Panc1 (cell line): ENCODE measurements at regions not wholly inside any gene's neighbourhood (a gene's known extent, or its start where the extent isn't known, plus 50 kb on each side); places are given as distances from the start of the nearest gene placed in this dataset.

Experiments
- ATAC-seq: fragments of 200-7000 bp; cut with Tn5 transposase; 2 replicates; pipeline ENCODE4 v1.9.1; 2020; ENCODE audit warnings: mild to moderate bottlenecking, moderate library complexity
- BruUV-seq: library from RNA; stranded (reverse); fragments of 400-500 nt; replicated peaks from 2 replicates; lab custom pipeline; 2021; lab: Mats Ljungman, UMichigan
- CTCF ChIA-PET: fragments of 300-600 bp; sonication (Branson Sonifier 250); formaldehyde crosslinking; loops from one replicate; lab custom pipeline; 2022; ENCODE audit warnings: antibody characterized with exemption; lab: Charles Lee
- POLR2A ChIA-PET: fragments of 300-600 bp; sonication (Branson Sonifier 250); formaldehyde crosslinking; loops from one replicate; lab custom pipeline; 2022; ENCODE audit warnings: antibody characterized with exemption; lab: Charles Lee
- DNase-seq: peaks from one replicate; pipeline ENCODE4 v3.0.0-alpha.2; 2010; ENCODE audit warnings: low read depth, low spot score
- H3K27ac ChIP-seq: 2 replicates; pipeline ENCODE4 v1.5.1; 2011; ENCODE audit warnings: mild to moderate bottlenecking, low read length, inconsistent platforms
- H3K27me3 ChIP-seq: fragments of 200-500 bp; sonication (Bioruptor generic); 2 replicates; pipeline ENCODE4 v1.6.0; 2014; ENCODE audit warnings: low read length, inconsistent platforms; ENCODE audit not compliant: control insufficient read depth, insufficient read depth
- H3K36me3 ChIP-seq: fragments of 200-500 bp; sonication (Bioruptor generic); 2 replicates; pipeline ENCODE4 v1.5.1; 2014; ENCODE audit warnings: inconsistent platforms, mild to moderate bottlenecking, low read length, moderate library complexity; ENCODE audit not compliant: control insufficient read depth, insufficient read depth
- H3K4me1 ChIP-seq: 2 replicates; pipeline ENCODE4 v1.5.1; 2011; ENCODE audit warnings: inconsistent platforms, mild to moderate bottlenecking, low read length, moderate library complexity; ENCODE audit not compliant: control insufficient read depth, insufficient read depth
- H3K4me3 ChIP-seq, 2 experiments: 2 replicates each; pipeline ENCODE4 v1.5.1; 2011 to 2012; ENCODE audit warnings: low read depth in 2 of 2, low read length in 2 of 2, mild to moderate bottlenecking in 2 of 2, inconsistent platforms in 1 of 2, moderate library complexity in 1 of 2
- H3K9me3 ChIP-seq: fragments of 200-500 bp; sonication (Bioruptor generic); 2 replicates; pipeline ENCODE4 v1.5.1; 2014; ENCODE audit warnings: low read depth, mild to moderate bottlenecking, inconsistent platforms, low read length, moderate library complexity; ENCODE audit not compliant: control insufficient read depth, insufficient read depth
- CTCF ChIP-seq: fragments of 450-650 bp; IDR thresholded peaks from 2 replicates; pipeline ENCODE4 v1.5.1; 2017; ENCODE audit warnings: mild to moderate bottlenecking
- POLR2AphosphoS5 ChIP-seq: IDR thresholded peaks from 2 replicates; pipeline ENCODE4 v1.6.1; 2012; ENCODE audit warnings: mild to moderate bottlenecking, low read depth, low read length, moderate library complexity
- REST ChIP-seq, 2 experiments: IDR thresholded peaks; 2 replicates each; pipeline ENCODE4 v1.6.1; 2011 to 2012; ENCODE audit warnings: low read depth in 2 of 2, control low read depth in 1 of 2, low read length in 1 of 2, mild to moderate bottlenecking in 1 of 2, moderate library complexity in 1 of 2; ENCODE audit not compliant: insufficient read depth in 1 of 2
- SIN3A ChIP-seq: IDR thresholded peaks from 2 replicates; pipeline ENCODE4 v1.6.1; 2012; ENCODE audit warnings: low read depth, mild to moderate bottlenecking, low read length, moderate library complexity, borderline replicate concordance; ENCODE audit not compliant: insufficient read depth
- TCF7L2 ChIP-seq: IDR thresholded peaks from 2 replicates; pipeline ENCODE4 v1.6.1; 2011; ENCODE audit warnings: mild to moderate bottlenecking, low read depth, low read length, inconsistent platforms
- in situ Hi-C: cut with HindIII; loops from 2 replicates; pipeline ENCODE4 v1.10.0; 2016; ENCODE audit warnings: low sequenced_read_pairs, low pct_unique_long_range_greater_than_20kb
- intact Hi-C: fragments of 100-400 bp; cut with micrococcal nuclease; formaldehyde crosslinking; loops from one replicate; pipeline ENCODE4 v1.10.0; 2022; ENCODE audit not compliant: unreplicated experiment

- intact Hi-C loops: loop anchor here (1.0 to 5.0 kb wide), 2 partner anchors 158 to 278 kb away; no protein-coding TSS in a partner anchor
- no peak for DNase-seq
- Histone ChIP-seq H3K4me1 (no peaks in the 10 kb centered on the region), H3K27ac (no peak overlapping the region), H3K4me3 (no peak overlapping the region), H3K36me3 (no peaks in the 10 kb centered on the region), H3K27me3 (peaks cover 6% of the 10 kb centered on the region), H3K9me3 (no peaks in the 10 kb centered on the region)
- ATAC-seq: no peak
- no peak for TF ChIP-seq CTCF
- no peak for TF ChIP-seq SIN3A
- no peak for TF ChIP-seq TCF7L2
- no peak for TF ChIP-seq REST (IDR thresholded peaks at IDR 0.05; ENCODE audit: insufficient read depth in 1 of 2, low read depth in 2 of 2, low read length in 1 of 2)
- TF ChIP-seq POLR2AphosphoS5: no peak
- in situ Hi-C loops: no loop called here
- CTCF ChIA-PET: interaction anchor here (0.8 kb wide), 1 partner anchor 157 kb away, joined by 4 read pairs; no protein-coding TSS in a partner anchor
- BruUV-seq: no TSS peak
- POLR2A ChIA-PET: interaction anchor here (0.7 kb wide), 1 partner anchor 464 kb away, joined by 3 read pairs; no protein-coding TSS in a partner anchor
These were observed 139.0 kb downstream of the PRDM13 start for GRCh38 chr6:99745651-99746050.

GRCh38 chr6:99746261-99746895 is 139.7 kb downstream of the PRDM13 start:
- Histone ChIP-seq H3K36me3 (no peaks in the 10 kb centered on the region), H3K27ac (no peak overlapping the region), H3K9me3 (no peaks in the 10 kb centered on the region), H3K27me3 (peaks cover 9% of the 10 kb centered on the region), H3K4me1 (no peaks in the 10 kb centered on the region), H3K4me3 (no peak overlapping the region)
- TF ChIP-seq SIN3A: no peak
- peak; percentile 85 for TF ChIP-seq CTCF
- ChIA-PET CTCF (interaction anchor here (0.7 to 1.1 kb wide), 3 partner anchors 52 to 279 kb away, joined by 3 to 4 read pairs (median 3); no protein-coding TSS in a partner anchor), POLR2A (no interaction called here)
- in situ Hi-C loops (no loop called here), intact Hi-C loops (loop anchor here (1.0 to 5.0 kb wide), 2 partner anchors 159 to 279 kb away; no protein-coding TSS in a partner anchor)
- BruUV-seq: no TSS peak
- ATAC-seq: peak; percentile 87
- peak; percentile 61 for DNase-seq
